H1 (cell line): ENCODE measurements at regions not wholly inside any gene's neighbourhood (a gene's known extent, or its start where the extent isn't known, plus 50 kb on each side); places are given as distances from the start of the nearest gene placed in this dataset.

Experiments
- CHD1 ChIP-seq: IDR thresholded peaks from 2 replicates; pipeline ENCODE4 v1.6.1; 2012; ENCODE audit warnings: low read depth, low read length, improper control_type of control experiment
- CREB1 ChIP-seq: IDR thresholded peaks from 2 replicates; pipeline ENCODE4 v1.6.1; 2012; ENCODE audit warnings: inconsistent platforms
- TF ChIP-seq, protein P1 (sequence below), 3 experiments: IDR thresholded peaks; 1 replicate in 2 of 3; 2 replicates in 1 of 3; pipeline versions ENCODE4 v1.5.1 to v1.6.1; 2011; ENCODE audit warnings: low read length in 3 of 3, mild to moderate bottlenecking in 3 of 3, inconsistent platforms in 2 of 3, low read depth in 1 of 3, moderate library complexity in 1 of 3; ENCODE audit not compliant: insufficient read depth in 1 of 3; ENCODE audit errors: control extremely low read depth in 1 of 3

DNA sequence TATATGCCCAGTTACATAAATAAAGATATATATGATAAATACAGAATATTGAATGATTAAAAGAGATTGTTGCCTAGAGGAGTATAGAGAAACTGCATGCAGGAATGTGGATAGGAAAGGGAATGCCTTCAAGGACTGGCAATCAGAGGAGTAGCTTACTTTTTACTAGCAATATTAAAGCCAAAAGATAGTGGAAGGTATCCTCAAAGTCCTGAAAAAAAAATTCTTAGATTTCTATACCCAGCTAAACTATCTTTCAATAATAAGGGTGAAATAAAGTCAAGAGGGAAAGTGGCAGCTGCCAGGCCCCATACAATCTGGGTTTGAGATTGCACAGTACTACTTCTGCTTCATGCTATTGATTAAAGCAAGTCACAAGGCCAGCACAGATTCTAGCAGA, 733.2 kb downstream of the GATA3 start:
- TF ChIP-seq, protein P1, sequence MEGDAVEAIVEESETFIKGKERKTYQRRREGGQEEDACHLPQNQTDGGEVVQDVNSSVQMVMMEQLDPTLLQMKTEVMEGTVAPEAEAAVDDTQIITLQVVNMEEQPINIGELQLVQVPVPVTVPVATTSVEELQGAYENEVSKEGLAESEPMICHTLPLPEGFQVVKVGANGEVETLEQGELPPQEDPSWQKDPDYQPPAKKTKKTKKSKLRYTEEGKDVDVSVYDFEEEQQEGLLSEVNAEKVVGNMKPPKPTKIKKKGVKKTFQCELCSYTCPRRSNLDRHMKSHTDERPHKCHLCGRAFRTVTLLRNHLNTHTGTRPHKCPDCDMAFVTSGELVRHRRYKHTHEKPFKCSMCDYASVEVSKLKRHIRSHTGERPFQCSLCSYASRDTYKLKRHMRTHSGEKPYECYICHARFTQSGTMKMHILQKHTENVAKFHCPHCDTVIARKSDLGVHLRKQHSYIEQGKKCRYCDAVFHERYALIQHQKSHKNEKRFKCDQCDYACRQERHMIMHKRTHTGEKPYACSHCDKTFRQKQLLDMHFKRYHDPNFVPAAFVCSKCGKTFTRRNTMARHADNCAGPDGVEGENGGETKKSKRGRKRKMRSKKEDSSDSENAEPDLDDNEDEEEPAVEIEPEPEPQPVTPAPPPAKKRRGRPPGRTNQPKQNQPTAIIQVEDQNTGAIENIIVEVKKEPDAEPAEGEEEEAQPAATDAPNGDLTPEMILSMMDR (IDR thresholded peaks at IDR 0.05; ENCODE audit: control extremely low read depth in 1 of 3, insufficient read depth in 1 of 3, low read depth in 1 of 3, low read length in 3 of 3): no peak
- TF ChIP-seq CHD1: no peak
- TF ChIP-seq CREB1: no peak
